ENCODE measurements at regions not wholly inside any gene's neighbourhood (a gene's known extent, or its start where the extent isn't known, plus 50 kb on each side); places are given as distances from the start of the nearest gene placed in this dataset.

- DNase-seq (ENCODE audit: insufficient read length, low spot score, missing footprints), result peak; percentile 57
These were observed 650.8 kb upstream of the DIPK2B start for GRCh38 chrX:45851434-45851991.

GRCh38 chrX:45850775-45851433 lies 650.2 kb upstream of the DIPK2B start:
- Histone ChIP-seq H2AFZ (ENCODE audit: low read length) (peak overlapping the region; percentile 71), H3K4me2 (ENCODE audit: insufficient read depth, low read length) (peak overlapping the region; percentile 76), H3K4me3 (ENCODE audit: insufficient read depth, low read length) (peak overlapping the region; percentile 86), H3K36me3 (ENCODE audit: insufficient read depth, low read length) (peaks cover 22% of the 10 kb centered on the region), H4K20me1 (ENCODE audit: insufficient read depth, low read length) (no peaks in the 10 kb centered on the region), H3K27me3 (ENCODE audit: insufficient read depth, low read length) (peaks cover 9% of the 10 kb centered on the region), H3K9me3 (ENCODE audit: low read depth, low read length) (no peaks in the 10 kb centered on the region), H3K79me2 (ENCODE audit: insufficient read depth, low read length) (peaks cover 47% of the 10 kb centered on the region), H3K27ac (ENCODE audit: low read depth, low read length) (peak overlapping the region; percentile 74), H3K4me1 (ENCODE audit: insufficient read depth, low read length) (peaks cover 30% of the 10 kb centered on the region)
- no peak for TF ChIP-seq CTCF (IDR thresholded peaks at IDR 0.05; ENCODE audit: extremely low read depth, low read depth, low read length)
- DNase-seq (ENCODE audit: insufficient read length, low spot score, missing footprints), result no peak

More at GRCh38 chrX:45851434-45851991, 650.8 kb upstream of the DIPK2B start:
- Histone ChIP-seq H3K4me3 (ENCODE audit: insufficient read depth, low read length) (peak overlapping the region; percentile 86), H3K4me1 (ENCODE audit: insufficient read depth, low read length) (peaks cover 30% of the 10 kb centered on the region), H3K9me3 (ENCODE audit: low read depth, low read length) (no peaks in the 10 kb centered on the region), H3K27ac (ENCODE audit: low read depth, low read length) (peak overlapping the region; percentile 21), H3K79me2 (ENCODE audit: insufficient read depth, low read length) (peaks cover 42% of the 10 kb centered on the region), H4K20me1 (ENCODE audit: insufficient read depth, low read length) (no peaks in the 10 kb centered on the region), H3K27me3 (ENCODE audit: insufficient read depth, low read length) (peaks cover 9% of the 10 kb centered on the region), H2AFZ (ENCODE audit: low read length) (peak overlapping the region; percentile 33), H3K36me3 (ENCODE audit: insufficient read depth, low read length) (peaks cover 19% of the 10 kb centered on the region), H3K4me2 (ENCODE audit: insufficient read depth, low read length) (peak overlapping the region; percentile 77)
- no peak for TF ChIP-seq CTCF (IDR thresholded peaks at IDR 0.05; ENCODE audit: extremely low read depth, low read depth, low read length)

- TF ChIP-seq CTCF (IDR thresholded peaks at IDR 0.05; ENCODE audit: extremely low read depth, low read depth, low read length), result no peak
- H3K4me2 ChIP-seq (ENCODE audit: insufficient read depth, low read length), result peak overlapping the region; percentile 76
- no peak for DNase-seq (ENCODE audit: insufficient read length, low spot score, missing footprints)
These were observed 649.6 kb upstream of the DIPK2B start for GRCh38 chrX:45850197-45850774.

GRCh38 chrX:45849261-45849862 lies 648.7 kb upstream of the DIPK2B start:
- H3K27me3 ChIP-seq (ENCODE audit: insufficient read depth, low read length), result peaks cover 9% of the 10 kb centered on the region
- peaks cover 58% of the 10 kb centered on the region for H3K79me2 ChIP-seq (ENCODE audit: insufficient read depth, low read length)
- H3K4me1 ChIP-seq (ENCODE audit: insufficient read depth, low read length), result peaks cover 30% of the 10 kb centered on the region
- H3K36me3 ChIP-seq (ENCODE audit: insufficient read depth, low read length), result peaks cover 35% of the 10 kb centered on the region
- peak; percentile 90 for DNase-seq (ENCODE audit: insufficient read length, low spot score, missing footprints)
- H3K27ac ChIP-seq (ENCODE audit: low read depth, low read length), result peak overlapping the region; percentile 74
- peak overlapping the region; percentile 86 for H3K4me3 ChIP-seq (ENCODE audit: insufficient read depth, low read length)
- peak; percentile 52 for TF ChIP-seq CTCF (IDR thresholded peaks at IDR 0.05; ENCODE audit: extremely low read depth, low read depth, low read length)
- H2AFZ ChIP-seq (ENCODE audit: low read length), result no peak overlapping the region
- no peaks in the 10 kb centered on the region for H3K9me3 ChIP-seq (ENCODE audit: low read depth, low read length)
- no peaks in the 10 kb centered on the region for H4K20me1 ChIP-seq (ENCODE audit: insufficient read depth, low read length)
- peak overlapping the region; percentile 76 for H3K4me2 ChIP-seq (ENCODE audit: insufficient read depth, low read length)

More at GRCh38 chrX:45850197-45850774, 649.6 kb upstream of the DIPK2B start:
- H3K4me3 ChIP-seq (ENCODE audit: insufficient read depth, low read length), result peak overlapping the region; percentile 86
- peaks cover 29% of the 10 kb centered on the region for H3K36me3 ChIP-seq (ENCODE audit: insufficient read depth, low read length)
- peak overlapping the region; percentile 71 for H2AFZ ChIP-seq (ENCODE audit: low read length)
- H3K4me1 ChIP-seq (ENCODE audit: insufficient read depth, low read length), result peaks cover 30% of the 10 kb centered on the region
- no peaks in the 10 kb centered on the region for H3K9me3 ChIP-seq (ENCODE audit: low read depth, low read length)
- H3K79me2 ChIP-seq (ENCODE audit: insufficient read depth, low read length), result peaks cover 53% of the 10 kb centered on the region
- no peaks in the 10 kb centered on the region for H4K20me1 ChIP-seq (ENCODE audit: insufficient read depth, low read length)
- peak overlapping the region; percentile 74 for H3K27ac ChIP-seq (ENCODE audit: low read depth, low read length)
- peaks cover 9% of the 10 kb centered on the region for H3K27me3 ChIP-seq (ENCODE audit: insufficient read depth, low read length)
